Right lobe of liver (tissue), 4 donors: ENCODE measurements at regions not wholly inside any gene's neighbourhood (a gene's known extent, or its start where the extent isn't known, plus 50 kb on each side); places are given as distances from the start of the nearest gene placed in this dataset.

ENCODE experiments used
- POLR2A ChIP-seq: fragments of 450-650 bp; IDR thresholded peaks from one replicate; pipeline ENCODE4 v1.6.1; 2017; ENCODE audit warnings: antibody characterized with exemption, mild to moderate bottlenecking
- TF ChIP-seq, protein P1 (sequence below), 4 donors: fragments of 200-600 bp in 3 of 4; fragments of 450-650 bp in 1 of 4; IDR thresholded peaks; one replicate each; pipeline versions ENCODE4 v1.5.1 to v1.8.0; 2016 to 2022; ENCODE audit warnings: antibody characterized with exemption in 4 of 4, mild to moderate bottlenecking in 2 of 4
- donor health status: DM: no; HTN: no; CAD: no.
- donor health status: DM: no; HTN: no; CAD: no.
- donor health status: DM: no; HTN: yes; CAD: no.

DNA sequence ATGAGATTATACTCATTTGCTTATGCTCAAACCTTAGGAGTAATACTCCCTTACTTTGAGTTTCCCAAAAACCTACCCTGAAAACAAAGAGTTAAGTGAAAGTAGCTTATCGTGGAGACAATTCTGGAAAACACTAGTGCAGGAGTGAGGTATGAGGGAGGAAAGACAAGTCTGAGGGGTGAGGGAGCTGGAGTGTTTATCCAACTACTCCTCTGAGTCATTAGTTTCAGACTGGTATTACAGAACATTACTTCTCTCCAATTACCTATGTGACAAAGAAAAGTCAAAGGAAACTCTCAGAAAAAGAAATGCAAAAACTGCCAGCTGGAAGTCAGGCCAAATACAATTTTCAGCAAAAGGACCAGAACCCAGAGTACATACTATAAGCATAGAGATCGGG, 171.1 kb upstream of the SPTLC3 start:
- TF ChIP-seq, protein P1, sequence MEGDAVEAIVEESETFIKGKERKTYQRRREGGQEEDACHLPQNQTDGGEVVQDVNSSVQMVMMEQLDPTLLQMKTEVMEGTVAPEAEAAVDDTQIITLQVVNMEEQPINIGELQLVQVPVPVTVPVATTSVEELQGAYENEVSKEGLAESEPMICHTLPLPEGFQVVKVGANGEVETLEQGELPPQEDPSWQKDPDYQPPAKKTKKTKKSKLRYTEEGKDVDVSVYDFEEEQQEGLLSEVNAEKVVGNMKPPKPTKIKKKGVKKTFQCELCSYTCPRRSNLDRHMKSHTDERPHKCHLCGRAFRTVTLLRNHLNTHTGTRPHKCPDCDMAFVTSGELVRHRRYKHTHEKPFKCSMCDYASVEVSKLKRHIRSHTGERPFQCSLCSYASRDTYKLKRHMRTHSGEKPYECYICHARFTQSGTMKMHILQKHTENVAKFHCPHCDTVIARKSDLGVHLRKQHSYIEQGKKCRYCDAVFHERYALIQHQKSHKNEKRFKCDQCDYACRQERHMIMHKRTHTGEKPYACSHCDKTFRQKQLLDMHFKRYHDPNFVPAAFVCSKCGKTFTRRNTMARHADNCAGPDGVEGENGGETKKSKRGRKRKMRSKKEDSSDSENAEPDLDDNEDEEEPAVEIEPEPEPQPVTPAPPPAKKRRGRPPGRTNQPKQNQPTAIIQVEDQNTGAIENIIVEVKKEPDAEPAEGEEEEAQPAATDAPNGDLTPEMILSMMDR (IDR thresholded peaks at IDR 0.05) = no peak
- no peak for TF ChIP-seq POLR2A
